H1 (cell line): ENCODE measurements at regions not wholly inside any gene's neighbourhood (a gene's known extent, or its start where the extent isn't known, plus 50 kb on each side); places are given as distances from the start of the nearest gene placed in this dataset.
"Not testable (repeated sequence)": the region's sequence is repeated elsewhere in the genome, so short reads cannot be mapped to it uniquely, and the experiment has no call there.

Source experiments
- CTCF ChIA-PET: fragments of 300-600 bp; sonication (Branson Sonifier 250); formaldehyde crosslinking; loops from one replicate; lab custom pipeline; 2021; ENCODE audit not compliant: partially characterized antibody; lab: Charles Lee
- POLR2A ChIA-PET: fragments of 300-600 bp; sonication (Branson Sonifier 250); formaldehyde crosslinking; loops from one replicate; lab custom pipeline; 2021; ENCODE audit warnings: inconsistent platforms; ENCODE audit not compliant: partially characterized antibody; lab: Charles Lee
- DNase-seq, 2 experiments: peaks; one replicate each; pipeline versions ENCODE4 v3.0.0 to v3.0.0-alpha.2; 2010 to 2022; ENCODE audit warnings: low spot score in 2 of 2, low read depth in 1 of 2, mixed read lengths in 1 of 2
- FAIRE-seq: peaks from 2 replicates; lab custom pipeline; 2011; peaks lifted over from hg19 to GRCh38; lab: Jason Lieb, UNC
- H2AFZ ChIP-seq: 2 replicates; pipeline ENCODE4 v1.8.1; 2012; ENCODE audit warnings: low read length, inconsistent platforms
- H2AK5ac ChIP-seq: 2 replicates; pipeline ENCODE4 v1.6.1; 2013; ENCODE audit warnings: low read depth, low read length
- H2BK120ac ChIP-seq: replicated peaks from 2 replicates; pipeline ENCODE3; 2013; ENCODE audit warnings: low read depth, low read length, inconsistent platforms
- H2BK12ac ChIP-seq: 2 replicates; pipeline ENCODE4 v1.6.1; 2013; ENCODE audit warnings: low read depth, low read length
- H2BK15ac ChIP-seq: 2 replicates; pipeline ENCODE4 v1.6.1; 2013; ENCODE audit warnings: low read length
- H2BK20ac ChIP-seq: 2 replicates; pipeline ENCODE4 v1.6.1; 2013; ENCODE audit warnings: low read length
- H2BK5ac ChIP-seq: 2 replicates; pipeline ENCODE4 v1.6.1; 2013; ENCODE audit warnings: low read depth, low read length
- H3K14ac ChIP-seq: 2 replicates; pipeline ENCODE4 v1.6.1; 2013; ENCODE audit warnings: inconsistent platforms; ENCODE audit not compliant: insufficient read length
- H3K18ac ChIP-seq: 2 replicates; pipeline ENCODE4 v1.6.1; 2013; ENCODE audit warnings: low read length; ENCODE audit errors: extremely low read depth
- H3K23ac ChIP-seq: 2 replicates; pipeline ENCODE4 v1.6.1; 2013; ENCODE audit warnings: inconsistent platforms; ENCODE audit not compliant: insufficient read length
- H3K23me2 ChIP-seq: 2 replicates; pipeline ENCODE4 v1.6.1; 2013; ENCODE audit warnings: low read depth, low read length
- H3K27ac ChIP-seq: 2 replicates; pipeline ENCODE4 v1.6.1; 2011; ENCODE audit warnings: low read depth, low read length, inconsistent platforms
- H3K27me3 ChIP-seq, 4 experiments: replicated peaks in 1 of 4; 1 replicate in 1 of 4; 2 replicates in 3 of 4; pipeline versions ENCODE4 v1.6.1 to v1.8.1; 2011 to 2013; ENCODE audit warnings: low read length in 3 of 4, mild to moderate bottlenecking in 3 of 4, inconsistent platforms in 2 of 4, mixed read lengths in 2 of 4, moderate library complexity in 1 of 4; ENCODE audit not compliant: control insufficient read depth in 3 of 4, insufficient read depth in 3 of 4; ENCODE audit errors: extremely low read depth in 1 of 4
- H3K36me3 ChIP-seq, 4 experiments: 2 replicates each; pipeline versions ENCODE4 v1.6.1 to v1.8.1; 2011 to 2013; ENCODE audit warnings: mild to moderate bottlenecking in 4 of 4, low read length in 3 of 4, moderate library complexity in 2 of 4, control low read depth in 1 of 4, inconsistent platforms in 1 of 4; ENCODE audit not compliant: insufficient read depth in 4 of 4, control insufficient read depth in 2 of 4
- H3K4ac ChIP-seq: replicated peaks from 2 replicates; pipeline ENCODE3; 2013; ENCODE audit warnings: low read length, low read depth, mixed read lengths, inconsistent platforms; ENCODE audit not compliant: insufficient read length
- H3K4me1 ChIP-seq, 4 experiments: replicated peaks in 1 of 4; 1 replicate in 1 of 4; 2 replicates in 3 of 4; pipeline versions ENCODE4 v1.6.1 to v1.8.1; 2011 to 2013; ENCODE audit warnings: low read length in 3 of 4, inconsistent platforms in 2 of 4, mixed read lengths in 1 of 4; ENCODE audit not compliant: insufficient read depth in 4 of 4, control insufficient read depth in 3 of 4
- H3K4me2 ChIP-seq, 2 experiments: 2 replicates each; pipeline versions ENCODE4 v1.6.1 to v1.8.1; 2011 to 2013; ENCODE audit warnings: low read depth in 2 of 2, low read length in 2 of 2, control low read depth in 1 of 2, inconsistent platforms in 1 of 2, mild to moderate bottlenecking in 1 of 2; ENCODE audit not compliant: insufficient read depth in 1 of 2
- H3K4me3 ChIP-seq, 4 experiments: fragments of 200-600, 300-600 bp in 1 of 4; sonication (generic), shearing (Covaris generic), sonication (Bioruptor Twin) in 1 of 4; 2 replicates each; pipeline versions ENCODE4 v1.5.1 to v1.8.1; 2011 to 2016; ENCODE audit warnings: low read length in 4 of 4, low read depth in 3 of 4, control low read depth in 2 of 4, inconsistent platforms in 2 of 4, mild to moderate bottlenecking in 2 of 4, mixed read lengths in 1 of 4, moderate library complexity in 1 of 4; ENCODE audit not compliant: insufficient read depth in 2 of 4; ENCODE audit errors: extremely low read depth in 1 of 4
- H3K56ac ChIP-seq: replicated peaks from 2 replicates; pipeline ENCODE3; 2013; ENCODE audit warnings: low read depth, mild to moderate bottlenecking, mixed read lengths, low read length, inconsistent platforms; ENCODE audit not compliant: insufficient read length
- H3K79me1 ChIP-seq: 2 replicates; pipeline ENCODE4 v1.6.1; 2013; ENCODE audit warnings: low read depth, low read length, control low read depth
- H3K79me2 ChIP-seq, 2 experiments: 2 replicates each; pipeline versions ENCODE4 v1.6.1 to v1.8.1; 2012 to 2013; ENCODE audit warnings: low read length in 2 of 2, mild to moderate bottlenecking in 2 of 2, inconsistent platforms in 1 of 2; ENCODE audit not compliant: insufficient read depth in 2 of 2, control insufficient read depth in 1 of 2
- H3K9ac ChIP-seq, 4 experiments: replicated peaks in 1 of 4; 1 replicate in 1 of 4; 2 replicates in 3 of 4; pipeline versions ENCODE4 v1.6.1 to v1.8.1; 2011 to 2013; ENCODE audit warnings: low read depth in 3 of 4, low read length in 3 of 4, control low read depth in 2 of 4, mild to moderate bottlenecking in 2 of 4, moderate library complexity in 2 of 4, inconsistent platforms in 1 of 4; ENCODE audit errors: extremely low read depth in 1 of 4
- H3K9me3 ChIP-seq, 2 experiments: 2 replicates each; pipeline versions ENCODE4 v1.6.1 to v1.8.1; 2012 to 2013; ENCODE audit warnings: mild to moderate bottlenecking in 2 of 2, moderate library complexity in 2 of 2, control low read depth in 1 of 2, inconsistent platforms in 1 of 2, low read depth in 1 of 2, low read length in 1 of 2, mixed read lengths in 1 of 2; ENCODE audit not compliant: insufficient read depth in 2 of 2
- H4K20me1 ChIP-seq, 2 experiments: replicated peaks in 1 of 2; 2 replicates each; pipeline versions ENCODE3 to v1.8.1; 2011 to 2013; ENCODE audit warnings: inconsistent platforms in 2 of 2, low read length in 2 of 2, mild to moderate bottlenecking in 1 of 2; ENCODE audit not compliant: insufficient read depth in 2 of 2, control insufficient read depth in 1 of 2
- H4K5ac ChIP-seq: 2 replicates; pipeline ENCODE4 v1.6.1; 2013; ENCODE audit warnings: low read length, low read depth, mixed read lengths, inconsistent platforms; ENCODE audit not compliant: insufficient read length
- H4K8ac ChIP-seq: 2 replicates; pipeline ENCODE4 v1.8.0; 2013; ENCODE audit warnings: mild to moderate bottlenecking, moderate library complexity, low read length, inconsistent platforms; ENCODE audit not compliant: insufficient read depth; ENCODE audit errors: extremely low read depth
- H4K91ac ChIP-seq: replicated peaks from 2 replicates; pipeline ENCODE3; 2013; ENCODE audit warnings: low read length, mixed read lengths, inconsistent platforms; ENCODE audit not compliant: insufficient read length
- WGBS, 2 experiments: shearing (Covaris generic) in 1 of 2; methylation state at CpG; one replicate each; pipeline versions ENCODE4 v1.1.6 to v1.1.7; 2013 to 2015; ENCODE audit warnings: low lambda C conversion rate in 2 of 2, mixed read lengths in 2 of 2, inconsistent platforms in 1 of 2, low coverage in 1 of 2, missing lambda C conversion rate in 1 of 2; ENCODE audit not compliant: insufficient replicate concordance in 2 of 2, insufficient coverage in 1 of 2, insufficient read length in 1 of 2; ENCODE audit errors: extremely low coverage in 1 of 2, missing lambda C conversion rate in 1 of 2; 5-methylcytosine and 5-hydroxymethylcytosine counted together

- H4K91ac ChIP-seq, H3K56ac ChIP-seq, H3K23me2 ChIP-seq, H3K79me2 ChIP-seq, H3K4ac ChIP-seq, H3K4me2 ChIP-seq, H2AFZ ChIP-seq, H3K18ac ChIP-seq, H4K5ac ChIP-seq, H2BK12ac ChIP-seq, H2BK20ac ChIP-seq, H4K8ac ChIP-seq, H2AK5ac ChIP-seq, H3K4me1 ChIP-seq, H3K36me3 ChIP-seq, H3K27me3 ChIP-seq, H2BK5ac ChIP-seq, H3K4me3 ChIP-seq, CTCF ChIA-PET, H4K20me1 ChIP-seq, POLR2A ChIA-PET, H3K9me3 ChIP-seq, H2BK15ac ChIP-seq, H3K14ac ChIP-seq, H3K23ac ChIP-seq, H3K27ac ChIP-seq, H2BK120ac ChIP-seq, DNase-seq, H3K79me1 ChIP-seq, H3K9ac ChIP-seq: not testable (repeated sequence)
- 88% methylated on average over 1 of the region's 1 CpG; no CpG with 5 or more reads in 1 of the 2 experiments for WGBS, 2 experiments
- peak; percentile 71 for FAIRE-seq
These were observed 192.9 kb downstream of the SPDYE17 start for GRCh38 chr7:76839214-76839613.

GRCh38 chr7:76838357-76838756, 193.8 kb downstream of the SPDYE17 start:
- H2BK12ac ChIP-seq, POLR2A ChIA-PET, H3K27me3 ChIP-seq, H3K23ac ChIP-seq, H3K4me2 ChIP-seq, H3K4ac ChIP-seq, H4K91ac ChIP-seq, H2AFZ ChIP-seq, FAIRE-seq, H4K5ac ChIP-seq, H3K27ac ChIP-seq, H2BK5ac ChIP-seq, H4K8ac ChIP-seq, H3K14ac ChIP-seq, H4K20me1 ChIP-seq, H3K23me2 ChIP-seq, H3K56ac ChIP-seq, H2BK15ac ChIP-seq, DNase-seq, H3K79me2 ChIP-seq, CTCF ChIA-PET, H3K4me1 ChIP-seq, H3K4me3 ChIP-seq, H3K9me3 ChIP-seq, H3K18ac ChIP-seq, H3K79me1 ChIP-seq, H3K36me3 ChIP-seq, H2BK120ac ChIP-seq, H3K9ac ChIP-seq, H2AK5ac ChIP-seq, H2BK20ac ChIP-seq: not testable (repeated sequence)
- 92% methylated on average over 1 of the region's 1 CpG; no CpG with 5 or more reads in 1 of the 2 experiments for WGBS, 2 experiments
